GM19025 (cell line): ENCODE measurements at regions not wholly inside any gene's neighbourhood (a gene's known extent, or its start where the extent isn't known, plus 50 kb on each side); places are given as distances from the start of the nearest gene placed in this dataset.
"Not testable (repeated sequence)": the region's sequence is repeated elsewhere in the genome, so short reads cannot be mapped to it uniquely, and the experiment has no call there.

Experiments
- ATAC-seq: cut with Tn5 transposase; IDR thresholded peaks from one replicate; pipeline ENCODE4 v1.9.1; 2021; ENCODE audit warnings: mild to moderate bottlenecking, low read depth, moderate library complexity; ENCODE audit not compliant: unreplicated experiment

- ATAC-seq: no peak
These were observed 415.1 kb downstream of the BCAT1 start for GRCh38 chr12:24533716-24534352.

GRCh38 chr12:24530689-24531088, 418.2 kb downstream of the BCAT1 start:
- ATAC-seq: no peak

- no peak for ATAC-seq
These were observed 421.8 kb downstream of the BCAT1 start for GRCh38 chr12:24527102-24527501.

- no peak for ATAC-seq
These were observed 426.2 kb downstream of the BCAT1 start for GRCh38 chr12:24522736-24523135.

- no peak for ATAC-seq
These were observed 429.1 kb downstream of the BCAT1 start for GRCh38 chr12:24519759-24520158.

GRCh38 chr12:24517000-24517399, 431.9 kb downstream of the BCAT1 start:
- ATAC-seq: no peak

GRCh38 chr12:24510581-24511125, 438.2 kb downstream of the BCAT1 start:
- ATAC-seq: no peak

GRCh38 chr12:24507827-24508226, 441.1 kb downstream of the BCAT1 start:
- ATAC-seq: no peak

- ATAC-seq: no peak
These were observed 443.4 kb downstream of the BCAT1 start for GRCh38 chr12:24505366-24506015.

GRCh38 chr12:24503477-24503876, 445.4 kb downstream of the BCAT1 start:
- not testable (repeated sequence) for ATAC-seq

GRCh38 chr12:24500831-24501230, 448.1 kb downstream of the BCAT1 start:
- no peak for ATAC-seq

- ATAC-seq: no peak
These were observed 448.5 kb downstream of the BCAT1 start for GRCh38 chr12:24500421-24500820.

GRCh38 chr12:24499151-24500146, 449.5 kb downstream of the BCAT1 start:
- ATAC-seq: no peak

GRCh38 chr12:24496755-24497154, 452.1 kb downstream of the BCAT1 start:
- no peak for ATAC-seq

GRCh38 chr12:24494401-24494800, 454.5 kb downstream of the BCAT1 start:
- ATAC-seq: no peak

- no peak for ATAC-seq
These were observed 456.9 kb downstream of the BCAT1 start for GRCh38 chr12:24491968-24492367.

- no peak for ATAC-seq
These were observed 459.0 kb downstream of the BCAT1 start for GRCh38 chr12:24489939-24490338.

- no peak for ATAC-seq
These were observed 459.8 kb downstream of the BCAT1 start for GRCh38 chr12:24488906-24489619.

- no peak for ATAC-seq
These were observed 460.8 kb downstream of the BCAT1 start for GRCh38 chr12:24488091-24488596.

- ATAC-seq: no peak
These were observed 461.3 kb downstream of the BCAT1 start for GRCh38 chr12:24487606-24488005.
